GM18868 (cell line): ENCODE measurements at regions not wholly inside any gene's neighbourhood (a gene's known extent, or its start where the extent isn't known, plus 50 kb on each side); places are given as distances from the start of the nearest gene placed in this dataset.
A peak's percentile ranks its signal among the peaks of the same experiment; 100 is the strongest.

Experiments used
- ATAC-seq: cut with Tn5 transposase; IDR thresholded peaks from one replicate; pipeline ENCODE4 v1.9.1; 2021; ENCODE audit warnings: mild to moderate bottlenecking, moderate library complexity; ENCODE audit not compliant: unreplicated experiment

- ATAC-seq = no peak
These were observed 69.4 kb upstream of the PFN2 start for GRCh38 chr3:150040097-150040496.

DNA sequence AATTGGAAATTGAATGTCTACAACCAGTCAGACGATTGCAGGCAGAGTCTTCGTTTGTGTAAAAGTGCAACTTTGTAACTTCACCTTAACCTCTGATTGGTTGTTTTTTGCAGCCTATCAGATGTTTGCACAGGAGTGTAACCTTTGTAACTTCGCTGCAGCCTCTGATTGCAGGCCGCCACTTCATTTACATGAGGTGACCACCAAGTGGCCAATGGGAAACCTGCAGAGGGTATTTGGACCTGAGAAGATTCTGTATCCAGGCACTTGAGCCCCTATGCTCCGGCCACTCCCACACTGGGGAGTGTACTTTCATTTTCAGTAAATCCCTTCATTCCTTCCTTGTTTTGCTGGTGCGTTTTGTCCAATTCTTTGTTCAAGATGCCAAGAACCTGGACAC, 68.1 kb upstream of the PFN2 start:
- no peak for ATAC-seq

- ATAC-seq = peak; percentile 83
These were observed 66.1 kb upstream of the PFN2 start for GRCh38 chr3:150036780-150037179.

DNA sequence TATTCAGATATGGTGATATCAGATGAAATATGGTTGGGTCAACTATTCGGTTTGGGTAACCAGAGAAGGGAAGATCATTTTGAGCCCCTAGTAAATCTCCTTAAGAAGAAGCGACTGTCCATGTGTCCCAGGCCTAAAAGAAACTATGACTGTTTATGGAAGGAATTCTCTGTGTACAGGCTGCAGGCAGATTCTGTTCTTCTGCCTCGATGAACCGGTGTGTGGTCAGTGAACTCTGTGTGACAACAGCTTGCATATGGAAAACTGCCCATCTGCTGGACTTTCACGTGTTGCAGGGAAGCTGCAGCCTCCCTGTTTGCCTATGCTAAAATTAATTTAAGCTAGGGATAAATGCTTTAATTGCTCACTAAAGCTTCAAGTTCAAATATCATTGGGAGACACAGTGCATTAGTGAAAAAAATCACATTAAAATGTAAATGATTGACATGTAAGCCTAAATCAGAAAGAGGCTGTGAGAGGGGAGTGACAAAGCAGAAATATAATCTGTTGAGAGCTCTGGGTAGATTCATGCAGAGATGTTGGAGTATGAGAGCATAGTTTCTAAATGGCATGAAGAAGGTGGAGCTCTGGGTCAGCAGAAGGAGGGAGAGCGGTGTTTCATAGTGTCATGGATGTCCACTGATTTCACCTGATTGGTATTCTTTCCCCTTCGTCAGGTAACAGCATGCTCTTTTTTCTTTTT, 65.4 kb upstream of the PFN2 start:
- ATAC-seq = no peak

GRCh38 chr3:150035301-150035779, 64.6 kb upstream of the PFN2 start:
- no peak for ATAC-seq

- no peak for ATAC-seq
These were observed 63.0 kb upstream of the PFN2 start for GRCh38 chr3:150033721-150034120.

DNA sequence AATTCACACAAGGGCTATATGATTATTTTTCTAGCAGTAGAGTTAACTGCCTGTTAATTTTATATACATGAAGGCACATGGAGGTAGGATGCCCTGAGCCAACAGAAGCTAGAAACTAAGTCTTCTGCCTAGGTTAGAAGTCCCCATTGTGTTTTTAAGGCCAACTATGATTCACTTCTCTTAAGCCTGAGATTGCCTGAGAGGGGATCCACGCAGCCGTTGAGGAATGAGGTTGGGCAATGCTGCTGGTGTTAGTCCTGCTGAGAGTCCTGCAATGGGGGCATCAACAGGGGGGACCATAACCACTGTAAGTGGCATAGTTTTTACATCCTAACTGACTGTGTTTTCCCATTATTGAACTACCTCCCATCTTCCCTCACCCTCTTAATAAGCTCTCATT, 60.1 kb upstream of the PFN2 start:
- ATAC-seq = no peak

DNA sequence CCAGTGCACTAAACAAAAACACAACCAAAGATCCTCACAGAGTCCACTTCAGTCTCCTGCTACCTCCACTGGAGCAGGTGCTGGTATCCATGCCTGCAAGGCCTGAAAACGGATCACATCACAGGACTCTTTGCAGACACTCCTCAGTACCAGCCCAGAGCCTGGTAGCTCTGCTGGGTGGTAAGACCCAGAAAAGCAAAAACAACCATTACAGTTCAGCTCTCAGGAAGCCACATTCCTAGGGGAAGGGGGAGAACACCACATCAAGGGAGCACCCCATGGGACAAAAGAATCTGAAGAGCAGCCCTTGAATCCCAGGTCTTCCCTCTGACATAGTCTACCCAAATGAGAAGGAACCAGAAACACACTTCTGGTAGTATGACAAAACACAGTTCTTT, 52.5 kb upstream of the PFN2 start:
- no peak for ATAC-seq

DNA sequence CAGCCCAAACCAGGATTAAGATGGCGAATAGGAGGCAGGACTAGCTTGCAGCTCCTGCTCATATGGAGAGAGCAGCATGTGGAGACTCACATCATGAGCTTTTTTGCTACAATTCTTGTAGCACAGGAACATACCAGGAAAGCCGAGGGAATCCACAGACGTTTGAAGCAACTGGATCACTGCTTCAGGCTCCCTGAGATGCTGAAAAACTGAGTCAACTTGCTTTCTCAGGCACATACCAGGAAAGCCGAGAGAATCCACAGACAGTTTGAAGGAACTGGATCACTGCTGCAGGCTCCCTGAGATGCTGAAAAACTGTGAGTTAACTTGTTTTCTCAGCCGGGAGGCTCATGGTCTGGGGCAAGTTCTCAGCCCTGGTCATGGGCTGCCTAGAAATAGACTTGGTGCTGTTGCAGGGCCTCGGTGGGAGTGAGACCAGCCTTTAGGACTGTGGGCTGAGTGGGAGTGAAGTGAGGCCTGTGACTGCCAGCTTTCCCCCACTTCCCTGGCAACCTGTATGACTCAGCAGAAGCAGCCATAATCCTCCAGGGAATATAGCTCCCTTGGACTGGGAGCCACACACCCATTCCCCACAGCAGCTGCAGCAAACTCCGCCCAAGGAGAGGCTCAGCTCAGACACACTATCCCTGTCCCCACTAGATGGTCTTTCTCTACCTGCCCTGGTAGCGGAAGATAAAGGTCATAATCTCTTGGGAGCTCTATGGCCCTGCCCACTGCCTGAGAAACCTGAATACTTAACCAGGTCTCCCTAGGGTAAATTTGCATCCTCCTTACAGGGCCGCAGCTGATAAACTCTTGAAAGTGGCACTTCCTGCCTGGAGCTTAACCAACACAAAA, 51.9 kb upstream of the PFN2 start:
- peak; percentile 74 for ATAC-seq

DNA sequence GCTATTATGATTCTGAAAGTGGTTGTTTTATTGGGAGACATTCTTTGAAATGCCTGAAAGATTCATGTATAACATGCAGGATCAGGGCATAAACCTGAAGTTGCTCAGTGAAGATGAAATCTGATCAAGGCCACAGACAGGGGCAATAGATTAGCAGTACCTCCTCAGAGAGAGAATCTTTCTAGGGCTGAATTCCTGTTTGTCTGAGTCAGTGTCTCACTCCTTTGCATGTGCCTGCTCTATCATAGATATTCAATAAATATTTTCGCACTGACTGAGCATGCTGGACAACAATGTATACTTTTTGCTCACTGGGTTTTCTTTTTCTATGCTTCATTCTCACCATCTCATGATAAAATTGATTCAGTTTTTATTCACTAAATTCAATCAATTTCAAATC, 49.8 kb upstream of the PFN2 start:
- ATAC-seq = no peak
